ENCODE measurements at regions not wholly inside any gene's neighbourhood (a gene's known extent, or its start where the extent isn't known, plus 50 kb on each side); places are given as distances from the start of the nearest gene placed in this dataset.
"Not testable (repeated sequence)": the region's sequence is repeated elsewhere in the genome, so short reads cannot be mapped to it uniquely, and the experiment has no call there.

- not testable (repeated sequence) for H3K79me2 ChIP-seq (ENCODE audit: low read length); H3K9me3 ChIP-seq (ENCODE audit: low read length); H3K9me2 ChIP-seq (replicated peaks; ENCODE audit: insufficient read depth, low read length); H3K27ac ChIP-seq (ENCODE audit: low read length); H4K20me1 ChIP-seq (ENCODE audit: insufficient read depth, low read depth, low read length); H3K36me3 ChIP-seq (ENCODE audit: insufficient read depth, low read length); H3K27me3 ChIP-seq (ENCODE audit: low read length); H3K9ac ChIP-seq (ENCODE audit: low read length); H3K4me2 ChIP-seq (ENCODE audit: low read depth, low read length, poor library complexity, severe bottlenecking); H3K4me1 ChIP-seq (ENCODE audit: low read length); DNase-seq; H3K4me3 ChIP-seq (ENCODE audit: low read length); H2AFZ ChIP-seq (ENCODE audit: low read length)
These were observed 223.5 kb downstream of the SPATA31A1 start for GRCh38 chr9:39579000-39579399.

GRCh38 chr9:39581296-39581695 is 225.8 kb downstream of the SPATA31A1 start:
- H3K9me2 ChIP-seq (replicated peaks; ENCODE audit: insufficient read depth, low read length); H3K4me3 ChIP-seq (ENCODE audit: low read length); H3K27ac ChIP-seq (ENCODE audit: low read length); DNase-seq; H3K9ac ChIP-seq (ENCODE audit: low read length); H3K9me3 ChIP-seq (ENCODE audit: low read length); H3K4me1 ChIP-seq (ENCODE audit: low read length); H4K20me1 ChIP-seq (ENCODE audit: insufficient read depth, low read depth, low read length); H2AFZ ChIP-seq (ENCODE audit: low read length); H3K79me2 ChIP-seq (ENCODE audit: low read length); H3K4me2 ChIP-seq (ENCODE audit: low read depth, low read length, poor library complexity, severe bottlenecking); H3K36me3 ChIP-seq (ENCODE audit: insufficient read depth, low read length); H3K27me3 ChIP-seq (ENCODE audit: low read length): not testable (repeated sequence)

GRCh38 chr9:39582677-39583412 is 227.4 kb downstream of the SPATA31A1 start:
- not testable (repeated sequence) for H3K27ac ChIP-seq (ENCODE audit: low read length); H3K9me3 ChIP-seq (ENCODE audit: low read length); H3K79me2 ChIP-seq (ENCODE audit: low read length); H3K4me2 ChIP-seq (ENCODE audit: low read depth, low read length, poor library complexity, severe bottlenecking); H3K4me3 ChIP-seq (ENCODE audit: low read length); H3K4me1 ChIP-seq (ENCODE audit: low read length); H3K9ac ChIP-seq (ENCODE audit: low read length); H3K9me2 ChIP-seq (replicated peaks; ENCODE audit: insufficient read depth, low read length); DNase-seq; H3K27me3 ChIP-seq (ENCODE audit: low read length); H4K20me1 ChIP-seq (ENCODE audit: insufficient read depth, low read depth, low read length); H3K36me3 ChIP-seq (ENCODE audit: insufficient read depth, low read length); H2AFZ ChIP-seq (ENCODE audit: low read length)

GRCh38 chr9:39583413-39583747 is 227.9 kb downstream of the SPATA31A1 start:
- not testable (repeated sequence) for H3K4me3 ChIP-seq (ENCODE audit: low read length); H3K9ac ChIP-seq (ENCODE audit: low read length); H3K4me2 ChIP-seq (ENCODE audit: low read depth, low read length, poor library complexity, severe bottlenecking); H3K79me2 ChIP-seq (ENCODE audit: low read length); H3K36me3 ChIP-seq (ENCODE audit: insufficient read depth, low read length); H3K4me1 ChIP-seq (ENCODE audit: low read length); H3K27ac ChIP-seq (ENCODE audit: low read length); H3K9me3 ChIP-seq (ENCODE audit: low read length); H4K20me1 ChIP-seq (ENCODE audit: insufficient read depth, low read depth, low read length); DNase-seq; H2AFZ ChIP-seq (ENCODE audit: low read length); H3K27me3 ChIP-seq (ENCODE audit: low read length); H3K9me2 ChIP-seq (replicated peaks; ENCODE audit: insufficient read depth, low read length)

- not testable (repeated sequence) for H3K36me3 ChIP-seq (ENCODE audit: insufficient read depth, low read length); DNase-seq; H3K9me3 ChIP-seq (ENCODE audit: low read length); H3K27me3 ChIP-seq (ENCODE audit: low read length); H3K4me1 ChIP-seq (ENCODE audit: low read length); H3K9me2 ChIP-seq (replicated peaks; ENCODE audit: insufficient read depth, low read length); H2AFZ ChIP-seq (ENCODE audit: low read length); H3K9ac ChIP-seq (ENCODE audit: low read length); H3K27ac ChIP-seq (ENCODE audit: low read length); H3K79me2 ChIP-seq (ENCODE audit: low read length); H4K20me1 ChIP-seq (ENCODE audit: insufficient read depth, low read depth, low read length); H3K4me3 ChIP-seq (ENCODE audit: low read length); H3K4me2 ChIP-seq (ENCODE audit: low read depth, low read length, poor library complexity, severe bottlenecking)
These were observed 229.8 kb downstream of the SPATA31A1 start for GRCh38 chr9:39585233-39585632.

- H3K36me3 ChIP-seq (ENCODE audit: insufficient read depth, low read length): no peaks in the 10 kb centered on the region
- no peak overlapping the region for H3K4me2 ChIP-seq (ENCODE audit: low read depth, low read length, poor library complexity, severe bottlenecking)
- no peak overlapping the region for H2AFZ ChIP-seq (ENCODE audit: low read length)
- H3K27me3 ChIP-seq (ENCODE audit: low read length): no peaks in the 10 kb centered on the region
- H3K4me3 ChIP-seq (ENCODE audit: low read length): no peak overlapping the region
- H3K9me3 ChIP-seq (ENCODE audit: low read length): no peaks in the 10 kb centered on the region
- no peaks in the 10 kb centered on the region for H4K20me1 ChIP-seq (ENCODE audit: insufficient read depth, low read depth, low read length)
- no peaks in the 10 kb centered on the region for H3K4me1 ChIP-seq (ENCODE audit: low read length)
- H3K9me2 ChIP-seq (replicated peaks; ENCODE audit: insufficient read depth, low read length): no peaks in the 10 kb centered on the region
- no peak overlapping the region for H3K9ac ChIP-seq (ENCODE audit: low read length)
- DNase-seq: no peak
- no peaks in the 10 kb centered on the region for H3K79me2 ChIP-seq (ENCODE audit: low read length)
- no peak overlapping the region for H3K27ac ChIP-seq (ENCODE audit: low read length)
These were observed 232.5 kb downstream of the SPATA31A1 start for GRCh38 chr9:39587844-39588499.

GRCh38 chr9:39588500-39589137 is 233.2 kb downstream of the SPATA31A1 start:
- H3K79me2 ChIP-seq (ENCODE audit: low read length): no peaks in the 10 kb centered on the region
- H3K9ac ChIP-seq (ENCODE audit: low read length): no peak overlapping the region
- no peaks in the 10 kb centered on the region for H3K4me1 ChIP-seq (ENCODE audit: low read length)
- H4K20me1 ChIP-seq (ENCODE audit: insufficient read depth, low read depth, low read length): no peaks in the 10 kb centered on the region
- H3K4me3 ChIP-seq (ENCODE audit: low read length): no peak overlapping the region
- no peaks in the 10 kb centered on the region for H3K36me3 ChIP-seq (ENCODE audit: insufficient read depth, low read length)
- H3K4me2 ChIP-seq (ENCODE audit: low read depth, low read length, poor library complexity, severe bottlenecking): no peak overlapping the region
- H2AFZ ChIP-seq (ENCODE audit: low read length): no peak overlapping the region
- H3K9me3 ChIP-seq (ENCODE audit: low read length): no peaks in the 10 kb centered on the region
- no peaks in the 10 kb centered on the region for H3K27me3 ChIP-seq (ENCODE audit: low read length)
- no peak for DNase-seq
- no peak overlapping the region for H3K27ac ChIP-seq (ENCODE audit: low read length)
- H3K9me2 ChIP-seq (replicated peaks; ENCODE audit: insufficient read depth, low read length): no peaks in the 10 kb centered on the region

- H3K4me2 ChIP-seq (ENCODE audit: low read depth, low read length, poor library complexity, severe bottlenecking); H3K4me1 ChIP-seq (ENCODE audit: low read length); H3K9me3 ChIP-seq (ENCODE audit: low read length); H3K9ac ChIP-seq (ENCODE audit: low read length); H3K9me2 ChIP-seq (replicated peaks; ENCODE audit: insufficient read depth, low read length); H3K36me3 ChIP-seq (ENCODE audit: insufficient read depth, low read length); H3K27ac ChIP-seq (ENCODE audit: low read length); H3K4me3 ChIP-seq (ENCODE audit: low read length); H3K27me3 ChIP-seq (ENCODE audit: low read length); H4K20me1 ChIP-seq (ENCODE audit: insufficient read depth, low read depth, low read length); H2AFZ ChIP-seq (ENCODE audit: low read length); DNase-seq; H3K79me2 ChIP-seq (ENCODE audit: low read length): not testable (repeated sequence)
These were observed 248.6 kb downstream of the SPATA31A1 start for GRCh38 chr9:39604089-39604488.
